ENCODE measurements at regions not wholly inside any gene's neighbourhood (a gene's known extent, or its start where the extent isn't known, plus 50 kb on each side); places are given as distances from the start of the nearest gene placed in this dataset.

DNA sequence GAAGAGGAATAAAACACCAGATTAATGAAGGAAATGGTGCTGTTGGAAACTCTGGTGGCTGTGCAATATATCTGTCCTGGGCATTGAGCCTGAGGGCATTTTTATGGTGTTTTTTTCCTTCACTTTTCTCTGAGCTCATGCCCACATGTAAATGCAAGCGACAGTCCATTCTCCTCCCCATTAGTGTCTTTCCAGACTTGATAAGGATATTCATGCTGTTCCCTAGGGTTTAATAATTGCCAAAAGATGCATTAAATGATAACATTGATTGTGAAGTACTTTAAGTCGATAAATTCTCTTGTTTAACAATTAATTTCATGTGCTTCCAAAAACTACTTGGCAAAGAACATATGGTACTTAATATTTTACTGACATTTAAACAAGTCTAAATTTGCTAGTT, 384.7 kb downstream of the MDFIC start:
- DNase-seq (ENCODE audit: low spot score): no peak
- in situ Hi-C loops (cut with MboI; ENCODE audit: low sequenced_read_pairs, unreplicated experiment): no loop called here
- TF ChIP-seq, protein P1, sequence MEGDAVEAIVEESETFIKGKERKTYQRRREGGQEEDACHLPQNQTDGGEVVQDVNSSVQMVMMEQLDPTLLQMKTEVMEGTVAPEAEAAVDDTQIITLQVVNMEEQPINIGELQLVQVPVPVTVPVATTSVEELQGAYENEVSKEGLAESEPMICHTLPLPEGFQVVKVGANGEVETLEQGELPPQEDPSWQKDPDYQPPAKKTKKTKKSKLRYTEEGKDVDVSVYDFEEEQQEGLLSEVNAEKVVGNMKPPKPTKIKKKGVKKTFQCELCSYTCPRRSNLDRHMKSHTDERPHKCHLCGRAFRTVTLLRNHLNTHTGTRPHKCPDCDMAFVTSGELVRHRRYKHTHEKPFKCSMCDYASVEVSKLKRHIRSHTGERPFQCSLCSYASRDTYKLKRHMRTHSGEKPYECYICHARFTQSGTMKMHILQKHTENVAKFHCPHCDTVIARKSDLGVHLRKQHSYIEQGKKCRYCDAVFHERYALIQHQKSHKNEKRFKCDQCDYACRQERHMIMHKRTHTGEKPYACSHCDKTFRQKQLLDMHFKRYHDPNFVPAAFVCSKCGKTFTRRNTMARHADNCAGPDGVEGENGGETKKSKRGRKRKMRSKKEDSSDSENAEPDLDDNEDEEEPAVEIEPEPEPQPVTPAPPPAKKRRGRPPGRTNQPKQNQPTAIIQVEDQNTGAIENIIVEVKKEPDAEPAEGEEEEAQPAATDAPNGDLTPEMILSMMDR (IDR thresholded peaks at IDR 0.05; ENCODE audit: borderline replicate concordance, control extremely low read depth, extremely low read depth, insufficient read depth, missing control alignments): no peak

GRCh38 chr7:115300231-115300870, 378.5 kb downstream of the MDFIC start:
- in situ Hi-C loops (cut with MboI; ENCODE audit: low sequenced_read_pairs, unreplicated experiment): no loop called here
- TF ChIP-seq, protein P1 (IDR thresholded peaks at IDR 0.05; ENCODE audit: borderline replicate concordance, control extremely low read depth, extremely low read depth, insufficient read depth, missing control alignments): no peak
- DNase-seq (ENCODE audit: low spot score): no peak

DNA sequence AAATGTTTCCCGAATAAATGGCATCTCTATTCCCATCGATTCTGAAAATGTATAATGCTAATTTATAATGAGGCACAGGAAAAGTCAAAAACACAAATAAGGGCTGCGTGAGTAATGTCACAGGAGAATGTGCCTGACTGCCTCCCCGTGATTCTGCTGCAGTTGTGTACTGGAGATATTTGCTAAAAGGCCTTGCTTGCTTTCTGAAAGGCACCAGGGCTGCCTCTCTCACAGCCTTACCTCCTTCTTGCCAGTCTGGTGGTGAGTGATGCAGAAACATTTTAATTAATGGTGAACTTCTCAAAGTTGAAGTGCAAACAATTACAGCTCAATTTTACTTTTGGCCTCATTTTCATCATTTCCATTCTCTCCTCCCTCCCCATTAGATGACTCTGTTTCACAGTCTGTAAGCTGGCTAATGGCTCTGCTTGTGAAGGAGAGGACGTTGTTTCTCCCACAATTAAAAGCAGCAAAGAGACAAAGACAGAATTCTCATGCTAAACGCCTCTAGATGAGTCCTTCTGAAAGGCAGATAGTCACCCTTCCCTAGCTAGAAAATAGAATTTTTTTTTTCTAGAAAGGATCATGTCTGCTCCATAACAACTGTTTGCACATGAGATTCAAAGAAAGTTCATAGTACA, 377.6 kb downstream of the MDFIC start:
- TF ChIP-seq, protein P1 (IDR thresholded peaks at IDR 0.05; ENCODE audit: borderline replicate concordance, control extremely low read depth, extremely low read depth, insufficient read depth, missing control alignments): no peak
- in situ Hi-C loops (cut with MboI; ENCODE audit: low sequenced_read_pairs, unreplicated experiment): no loop called here
- DNase-seq (ENCODE audit: low spot score): no peak

GRCh38 chr7:115297656-115298055, 375.8 kb downstream of the MDFIC start:
- TF ChIP-seq, protein P1 (IDR thresholded peaks at IDR 0.05; ENCODE audit: borderline replicate concordance, control extremely low read depth, extremely low read depth, insufficient read depth, missing control alignments): no peak
- in situ Hi-C loops (cut with MboI; ENCODE audit: low sequenced_read_pairs, unreplicated experiment): no loop called here
- no peak for DNase-seq (ENCODE audit: low spot score)

DNA sequence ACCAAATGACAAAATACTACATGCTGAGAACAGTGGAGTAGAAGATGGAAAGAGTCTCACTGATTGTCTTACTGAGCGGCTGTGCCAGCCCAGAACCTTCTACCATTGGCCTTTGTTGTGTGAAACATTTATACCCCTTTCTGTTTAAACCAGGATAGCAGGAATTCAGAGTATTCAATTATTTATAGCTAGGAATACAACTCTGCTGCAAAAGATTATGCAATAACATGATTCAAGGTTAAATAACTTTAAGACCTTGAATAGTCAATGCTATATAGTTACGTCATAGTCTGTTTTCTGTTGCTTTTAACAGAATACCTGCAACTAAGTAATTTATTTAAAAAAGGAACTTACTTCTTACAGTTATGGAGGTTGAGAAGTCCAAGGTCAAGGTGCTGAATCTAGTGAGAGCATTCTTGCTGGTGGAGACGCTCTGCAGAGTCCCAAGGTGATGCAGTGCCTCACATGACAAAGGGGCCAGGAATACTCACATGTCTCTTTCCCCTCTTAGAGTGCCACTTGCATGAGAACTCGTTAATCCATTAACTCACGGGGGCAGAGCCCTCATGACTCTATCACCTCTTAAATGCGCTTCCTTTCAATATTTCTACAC, 371.8 kb downstream of the MDFIC start:
- in situ Hi-C loops (cut with MboI; ENCODE audit: low sequenced_read_pairs, unreplicated experiment): no loop called here
- TF ChIP-seq, protein P1 (IDR thresholded peaks at IDR 0.05; ENCODE audit: borderline replicate concordance, control extremely low read depth, extremely low read depth, insufficient read depth, missing control alignments): no peak
- DNase-seq (ENCODE audit: low spot score): no peak

GRCh38 chr7:115292381-115292780, 370.5 kb downstream of the MDFIC start:
- no peak for DNase-seq (ENCODE audit: low spot score)
- TF ChIP-seq, protein P1 (IDR thresholded peaks at IDR 0.05; ENCODE audit: borderline replicate concordance, control extremely low read depth, extremely low read depth, insufficient read depth, missing control alignments): no peak
- in situ Hi-C loops (cut with MboI; ENCODE audit: low sequenced_read_pairs, unreplicated experiment): no loop called here

All from GM13976 (cell line).